OCI-LY1 (cell line): ENCODE measurements at regions not wholly inside any gene's neighbourhood (a gene's known extent, or its start where the extent isn't known, plus 50 kb on each side); places are given as distances from the start of the nearest gene placed in this dataset.

Source experiments
- H2AFZ ChIP-seq: fragments of 200-600 bp; sonication (generic), shearing (Covaris generic); 2 replicates; pipeline ENCODE4 v1.6.0; 2014; ENCODE audit warnings: antibody characterized with exemption, mild to moderate bottlenecking, low read length
- H3F3A ChIP-seq: fragments of 200-600 bp; sonication (generic), shearing (Covaris generic); 2 replicates; pipeline ENCODE4 v1.6.0; 2014; ENCODE audit warnings: mild to moderate bottlenecking, antibody characterized with exemption, low read length, moderate library complexity; ENCODE audit not compliant: insufficient read depth
- H3K27ac ChIP-seq: fragments of 200-600 bp; sonication (generic); 2 replicates; pipeline ENCODE4 v1.5.1; 2014; ENCODE audit warnings: low read length, mixed run types, mild to moderate bottlenecking, low read depth; ENCODE audit not compliant: poor library complexity, severe bottlenecking
- H3K27me3 ChIP-seq: fragments of 200-600 bp; sonication (generic); 2 replicates; pipeline ENCODE4 v1.6.0; 2014; ENCODE audit warnings: antibody characterized with exemption, mild to moderate bottlenecking, low read length, moderate library complexity; ENCODE audit not compliant: insufficient read depth
- H3K36me3 ChIP-seq: fragments of 200-600 bp; sonication (generic); 2 replicates; pipeline ENCODE4 v1.6.1; 2014; ENCODE audit warnings: mild to moderate bottlenecking, antibody characterized with exemption, low read length, moderate library complexity, mixed read lengths; ENCODE audit not compliant: insufficient read depth
- H3K4me1 ChIP-seq: fragments of 200-600 bp; sonication (generic); 2 replicates; pipeline ENCODE4 v1.5.1; 2014; ENCODE audit warnings: mild to moderate bottlenecking, low read length, moderate library complexity; ENCODE audit not compliant: insufficient read depth, severe bottlenecking
- H3K4me2 ChIP-seq: fragments of 200-600 bp; sonication (generic), shearing (Covaris generic); 2 replicates; pipeline ENCODE4 v1.6.1; 2014; ENCODE audit warnings: low read length
- H3K4me3 ChIP-seq: fragments of 200-600 bp; sonication (generic); 2 replicates; pipeline ENCODE4 v1.5.1; 2014; ENCODE audit warnings: low read length, low read depth, mild to moderate bottlenecking, mixed read lengths; ENCODE audit not compliant: poor library complexity, severe bottlenecking
- H3K79me2 ChIP-seq: fragments of 200-600 bp; shearing (Covaris generic); 2 replicates; pipeline ENCODE4 v1.6.1; 2016; ENCODE audit warnings: mixed run types, low read length, mixed read lengths; ENCODE audit not compliant: insufficient read depth
- H3K9ac ChIP-seq: fragments of 200-600 bp; sonication (generic), shearing (Covaris generic); 2 replicates; pipeline ENCODE4 v1.6.1; 2014; ENCODE audit warnings: mild to moderate bottlenecking, low read length, mixed read lengths
- H3K9me2 ChIP-seq: fragments of 200-600 bp; sonication (generic), shearing (Covaris generic); 2 replicates; pipeline ENCODE4 v1.6.1; 2014; ENCODE audit warnings: low read depth, mild to moderate bottlenecking, low read length, mixed read lengths
- H3K9me3 ChIP-seq: fragments of 200-600 bp; shearing (Covaris generic); 2 replicates; pipeline ENCODE4 v1.6.1; 2014; ENCODE audit warnings: low read length, mixed read lengths
- H4K20me1 ChIP-seq: fragments of 200-600 bp; sonication (generic), shearing (Covaris generic); 2 replicates; pipeline ENCODE4 v1.6.0; 2016; ENCODE audit warnings: mild to moderate bottlenecking, low read length; ENCODE audit not compliant: insufficient read depth
- CTCF ChIP-seq: fragments of 200-600 bp; sonication (generic), shearing (Covaris generic); IDR thresholded peaks from 2 replicates; pipeline ENCODE4 v1.5.1; 2017; ENCODE audit warnings: mild to moderate bottlenecking, antibody characterized with exemption, low read length, moderate library complexity, mixed read lengths
- EZH2 ChIP-seq: fragments of 200-600 bp; sonication (generic), shearing (Covaris generic); IDR thresholded peaks from 2 replicates; pipeline ENCODE4 v1.8.0; 2017; ENCODE audit warnings: borderline replicate concordance, mixed run types, mild to moderate bottlenecking, antibody characterized with exemption, low read length, moderate library complexity, mixed read lengths

GRCh38 chr5:44942524-44943001, 133.8 kb downstream of the MRPS30 start:
- H3K9ac ChIP-seq = no peak overlapping the region
- H3K9me2 ChIP-seq = no peaks in the 10 kb centered on the region
- H2AFZ ChIP-seq = no peak overlapping the region
- no peak for TF ChIP-seq EZH2
- no peak for TF ChIP-seq CTCF
- H3K4me2 ChIP-seq = no peak overlapping the region
- no peaks in the 10 kb centered on the region for H3K79me2 ChIP-seq
- H3K36me3 ChIP-seq = no peaks in the 10 kb centered on the region
- no peaks in the 10 kb centered on the region for H4K20me1 ChIP-seq
- no peaks in the 10 kb centered on the region for H3K4me1 ChIP-seq
- H3F3A ChIP-seq = no peaks in the 10 kb centered on the region
- H3K27me3 ChIP-seq = no peaks in the 10 kb centered on the region
- no peak overlapping the region for H3K4me3 ChIP-seq
- no peaks in the 10 kb centered on the region for H3K9me3 ChIP-seq
- H3K27ac ChIP-seq = no peak overlapping the region

- no peak overlapping the region for H3K27ac ChIP-seq
- H3K4me1 ChIP-seq = no peaks in the 10 kb centered on the region
- H2AFZ ChIP-seq = no peak overlapping the region
- H4K20me1 ChIP-seq = no peaks in the 10 kb centered on the region
- H3K9me2 ChIP-seq = no peaks in the 10 kb centered on the region
- no peak overlapping the region for H3K4me3 ChIP-seq
- H3K9me3 ChIP-seq = no peaks in the 10 kb centered on the region
- TF ChIP-seq CTCF = no peak
- no peak for TF ChIP-seq EZH2
- H3K79me2 ChIP-seq = no peaks in the 10 kb centered on the region
- H3K9ac ChIP-seq = no peak overlapping the region
- no peaks in the 10 kb centered on the region for H3K36me3 ChIP-seq
- no peaks in the 10 kb centered on the region for H3F3A ChIP-seq
- no peaks in the 10 kb centered on the region for H3K27me3 ChIP-seq
- H3K4me2 ChIP-seq = no peak overlapping the region
Measured at GRCh38 chr5:44943647-44944046, 134.9 kb downstream of the MRPS30 start.

- H3K9ac ChIP-seq = no peak overlapping the region
- H3K4me3 ChIP-seq = no peak overlapping the region
- no peak overlapping the region for H3K4me2 ChIP-seq
- H3K36me3 ChIP-seq = no peaks in the 10 kb centered on the region
- no peaks in the 10 kb centered on the region for H3F3A ChIP-seq
- H3K9me3 ChIP-seq = no peaks in the 10 kb centered on the region
- no peaks in the 10 kb centered on the region for H3K27me3 ChIP-seq
- no peaks in the 10 kb centered on the region for H3K79me2 ChIP-seq
- H3K4me1 ChIP-seq = no peaks in the 10 kb centered on the region
- H4K20me1 ChIP-seq = no peaks in the 10 kb centered on the region
- no peak overlapping the region for H2AFZ ChIP-seq
- H3K9me2 ChIP-seq = no peaks in the 10 kb centered on the region
- no peak for TF ChIP-seq EZH2
- TF ChIP-seq CTCF = no peak
- H3K27ac ChIP-seq = no peak overlapping the region
Measured at GRCh38 chr5:44945743-44946142, 137.0 kb downstream of the MRPS30 start.
